A549 (cell line): ENCODE measurements at regions not wholly inside any gene's neighbourhood (a gene's known extent, or its start where the extent isn't known, plus 50 kb on each side); places are given as distances from the start of the nearest gene placed in this dataset.
A peak's percentile ranks its signal among the peaks of the same experiment; 100 is the strongest.

Source experiments
- ATAC-seq, 2 experiments: fragments of 200-7000 bp in 1 of 2; fragments of >200 bp in 1 of 2; cut with Nextera tagmentation in 1 of 2; cut with Tn5 transposase in 1 of 2; 3 replicates each; pipeline versions ENCODE4 v1.8.0 to v1.9.1; 2018 to 2020; ENCODE audit warnings: mild to moderate bottlenecking in 1 of 2, moderate library complexity in 1 of 2
- CTCF ChIA-PET: fragments of 300-600 bp; sonication (Branson Sonifier 250); formaldehyde crosslinking; extraction: SDS; loops from one replicate; lab custom pipeline; 2021; ENCODE audit warnings: antibody characterized with exemption, inconsistent platforms; lab: Yijun Ruan, JAX
- POLR2A ChIA-PET: fragments of 350-600 bp; formaldehyde crosslinking; extraction: SDS; loops from one replicate; lab custom pipeline; 2021; ENCODE audit warnings: antibody characterized with exemption, inconsistent platforms; lab: Yijun Ruan, JAX
- DNase-seq, 2 experiments: peaks; one replicate each; pipeline versions ENCODE4 v3.0.0 to v3.0.0-alpha.2; 2011 to 2016; ENCODE audit warnings: low read depth in 1 of 2, low spot score in 1 of 2
- FAIRE-seq: peaks from 2 replicates; lab custom pipeline; 2011; peaks lifted over from hg19 to GRCh38; lab: Jason Lieb, UNC
- H3K27ac ChIP-seq, 2 experiments: fragments of >200 bp; sonication (Bioruptor Twin); formaldehyde crosslinking; 3 replicates each; pipeline ENCODE4 v1.5.1; 2016 to 2017
- H3K4me1 ChIP-seq: fragments of >200 bp; sonication (Bioruptor Twin); formaldehyde crosslinking; 3 replicates; pipeline ENCODE4 v1.6.1; 2016
- H3K4me2 ChIP-seq: fragments of >200 bp; sonication (Bioruptor Twin); formaldehyde crosslinking; 3 replicates; pipeline ENCODE4 v1.6.1; 2016
- H3K4me3 ChIP-seq: fragments of >200 bp; sonication (Bioruptor Twin); formaldehyde crosslinking; 3 replicates; pipeline ENCODE4 v1.5.1; 2016
- H3K9me3 ChIP-seq: fragments of >200 bp; sonication (Bioruptor Twin); formaldehyde crosslinking; 3 replicates; pipeline ENCODE4 v1.6.1; 2016
- CHD2 ChIP-seq: fragments of 150-350 bp; IDR thresholded peaks from 2 replicates; pipeline ENCODE4 v1.6.1; 2014; ENCODE audit warnings: low read length; ENCODE audit not compliant: partially characterized antibody
- CHD4 ChIP-seq: fragments of 200-600 bp; sonication (generic); IDR thresholded peaks from 2 replicates; pipeline ENCODE4 v1.6.1; 2016; ENCODE audit warnings: antibody characterized with exemption, mild to moderate bottlenecking, borderline replicate concordance
- GATA3 ChIP-seq: IDR thresholded peaks from 2 replicates; pipeline ENCODE4 v1.6.1; 2012; ENCODE audit warnings: borderline replicate concordance
- HMGXB4 ChIP-seq: fragments of 250-450 bp; sonication (Bioruptor Pico); IDR thresholded peaks from 2 replicates; pipeline ENCODE4 v1.5.0; 2021; ENCODE audit warnings: mild to moderate bottlenecking, moderate library complexity, borderline replicate concordance
- HOXB5 ChIP-seq: fragments of 250-450 bp; sonication (Bioruptor Pico); IDR thresholded peaks from 2 replicates; pipeline ENCODE4 v1.5.0; 2020; ENCODE audit warnings: mild to moderate bottlenecking, moderate library complexity
- JUN ChIP-seq, 2 experiments: fragments of >200 bp; sonication (Bioruptor Twin); formaldehyde crosslinking; IDR thresholded peaks; 2 replicates in 1 of 2; 3 replicates in 1 of 2; pipeline ENCODE4 v1.6.1; 2016 to 2017
- MAFK ChIP-seq: fragments of 450-650 bp; IDR thresholded peaks from 2 replicates; pipeline ENCODE4 v1.6.1; 2014; ENCODE audit not compliant: partially characterized antibody
- MAZ ChIP-seq: fragments of 150-350 bp; IDR thresholded peaks from 2 replicates; pipeline ENCODE4 v1.6.1; 2014; ENCODE audit warnings: antibody characterized with exemption, low read depth, low read length, borderline replicate concordance
- PHF8 ChIP-seq: fragments of 200-600 bp; sonication (generic); IDR thresholded peaks from 2 replicates; pipeline ENCODE4 v1.6.1; 2016; ENCODE audit warnings: low read depth, mild to moderate bottlenecking, antibody characterized with exemption, moderate library complexity, borderline replicate concordance
- POLR2A ChIP-seq: IDR thresholded peaks from 2 replicates; pipeline ENCODE4 v1.6.1; 2012; ENCODE audit warnings: mild to moderate bottlenecking, low read length
- RARB ChIP-seq: fragments of 250-450 bp; sonication (Bioruptor Pico); IDR thresholded peaks from 2 replicates; pipeline ENCODE4 v1.8.0; 2021; ENCODE audit warnings: mild to moderate bottlenecking, moderate library complexity
- RCOR1 ChIP-seq: fragments of 150-350 bp; IDR thresholded peaks from 2 replicates; pipeline ENCODE4 v1.6.1; 2014; ENCODE audit warnings: antibody characterized with exemption, low read length, low read depth
- RNF2 ChIP-seq: fragments of 200-600 bp; sonication (generic); IDR thresholded peaks from 2 replicates; pipeline ENCODE4 v1.6.1; 2016; ENCODE audit warnings: low read depth, mild to moderate bottlenecking, antibody characterized with exemption, moderate library complexity, borderline replicate concordance
- SREBF2 ChIP-seq: fragments of 450-650 bp; IDR thresholded peaks from 2 replicates; pipeline ENCODE4 v1.6.1; 2014; ENCODE audit warnings: mild to moderate bottlenecking, moderate library complexity
- TP53 ChIP-seq: fragments of 250-450 bp; sonication (Bioruptor Pico); IDR thresholded peaks from 2 replicates; pipeline ENCODE4 v1.5.0; 2021; ENCODE audit warnings: mild to moderate bottlenecking, moderate library complexity
- ZC3H11A ChIP-seq: fragments of 450-650 bp; IDR thresholded peaks from 2 replicates; pipeline ENCODE4 v1.6.1; 2014; ENCODE audit warnings: antibody characterized with exemption, mild to moderate bottlenecking
- WGBS: methylation state at CpG from one replicate; pipeline ENCODE4 v1.1.6; 2017; ENCODE audit errors: missing lambda C conversion rate; 5-methylcytosine and 5-hydroxymethylcytosine counted together
- TF ChIP-seq, protein P1 (sequence below): fragments of 200-600 bp; sonication (generic); IDR thresholded peaks from 2 replicates; pipeline ENCODE4 v1.6.1; 2016; ENCODE audit warnings: antibody characterized with exemption, mild to moderate bottlenecking, moderate library complexity
- TF ChIP-seq, protein P2 (sequence below): fragments of >200 bp; sonication (Bioruptor Twin); formaldehyde crosslinking; IDR thresholded peaks from 3 replicates; pipeline ENCODE4 v1.5.1; 2016
- TF ChIP-seq, protein P3 (sequence below): fragments of 450-650 bp; IDR thresholded peaks from 2 replicates; pipeline ENCODE4 v1.6.1; 2014; ENCODE audit warnings: antibody characterized with exemption
- TF ChIP-seq, protein P4 (sequence below): IDR thresholded peaks from 2 replicates; pipeline ENCODE4 v1.6.1; 2012; ENCODE audit warnings: low read depth, borderline replicate concordance

DNA sequence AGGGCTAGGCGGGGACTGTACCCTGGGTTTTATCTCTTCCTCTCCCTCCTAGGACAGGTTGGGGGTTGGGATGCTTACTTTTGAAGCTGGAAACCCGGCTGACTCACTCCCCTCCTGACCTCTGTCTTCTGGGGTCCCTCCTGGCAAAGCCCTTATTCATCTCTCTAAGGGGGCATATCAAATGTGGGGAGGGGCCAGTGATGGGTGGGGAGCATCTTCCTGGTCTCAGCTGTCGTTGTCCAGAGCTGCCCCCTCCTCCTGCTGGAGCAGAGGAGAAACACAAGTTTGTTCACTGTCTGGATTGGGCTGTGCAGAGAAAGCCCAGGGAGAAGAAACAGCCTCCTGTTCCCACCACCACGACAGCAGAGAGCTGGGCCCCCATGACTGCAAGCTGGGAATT lies 85.8 kb downstream of the TNFAIP2 start:
- TF ChIP-seq ZC3H11A (no peak), GATA3 (no peak), POLR2A (no peak), MAZ (no peak), TP53 (CRISPR knock-in tag) (no peak), RNF2 (no peak), HOXB5 (CRISPR knock-in tag) (no peak), HMGXB4 (no peak), CHD2 (no peak), SREBF2 (no peak), CHD4 (no peak), RCOR1 (no peak), MAFK (no peak), RARB (no peak)
- TF ChIP-seq, protein P1, sequence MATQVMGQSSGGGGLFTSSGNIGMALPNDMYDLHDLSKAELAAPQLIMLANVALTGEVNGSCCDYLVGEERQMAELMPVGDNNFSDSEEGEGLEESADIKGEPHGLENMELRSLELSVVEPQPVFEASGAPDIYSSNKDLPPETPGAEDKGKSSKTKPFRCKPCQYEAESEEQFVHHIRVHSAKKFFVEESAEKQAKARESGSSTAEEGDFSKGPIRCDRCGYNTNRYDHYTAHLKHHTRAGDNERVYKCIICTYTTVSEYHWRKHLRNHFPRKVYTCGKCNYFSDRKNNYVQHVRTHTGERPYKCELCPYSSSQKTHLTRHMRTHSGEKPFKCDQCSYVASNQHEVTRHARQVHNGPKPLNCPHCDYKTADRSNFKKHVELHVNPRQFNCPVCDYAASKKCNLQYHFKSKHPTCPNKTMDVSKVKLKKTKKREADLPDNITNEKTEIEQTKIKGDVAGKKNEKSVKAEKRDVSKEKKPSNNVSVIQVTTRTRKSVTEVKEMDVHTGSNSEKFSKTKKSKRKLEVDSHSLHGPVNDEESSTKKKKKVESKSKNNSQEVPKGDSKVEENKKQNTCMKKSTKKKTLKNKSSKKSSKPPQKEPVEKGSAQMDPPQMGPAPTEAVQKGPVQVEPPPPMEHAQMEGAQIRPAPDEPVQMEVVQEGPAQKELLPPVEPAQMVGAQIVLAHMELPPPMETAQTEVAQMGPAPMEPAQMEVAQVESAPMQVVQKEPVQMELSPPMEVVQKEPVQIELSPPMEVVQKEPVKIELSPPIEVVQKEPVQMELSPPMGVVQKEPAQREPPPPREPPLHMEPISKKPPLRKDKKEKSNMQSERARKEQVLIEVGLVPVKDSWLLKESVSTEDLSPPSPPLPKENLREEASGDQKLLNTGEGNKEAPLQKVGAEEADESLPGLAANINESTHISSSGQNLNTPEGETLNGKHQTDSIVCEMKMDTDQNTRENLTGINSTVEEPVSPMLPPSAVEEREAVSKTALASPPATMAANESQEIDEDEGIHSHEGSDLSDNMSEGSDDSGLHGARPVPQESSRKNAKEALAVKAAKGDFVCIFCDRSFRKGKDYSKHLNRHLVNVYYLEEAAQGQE: no peak
- TF ChIP-seq, protein P2, sequence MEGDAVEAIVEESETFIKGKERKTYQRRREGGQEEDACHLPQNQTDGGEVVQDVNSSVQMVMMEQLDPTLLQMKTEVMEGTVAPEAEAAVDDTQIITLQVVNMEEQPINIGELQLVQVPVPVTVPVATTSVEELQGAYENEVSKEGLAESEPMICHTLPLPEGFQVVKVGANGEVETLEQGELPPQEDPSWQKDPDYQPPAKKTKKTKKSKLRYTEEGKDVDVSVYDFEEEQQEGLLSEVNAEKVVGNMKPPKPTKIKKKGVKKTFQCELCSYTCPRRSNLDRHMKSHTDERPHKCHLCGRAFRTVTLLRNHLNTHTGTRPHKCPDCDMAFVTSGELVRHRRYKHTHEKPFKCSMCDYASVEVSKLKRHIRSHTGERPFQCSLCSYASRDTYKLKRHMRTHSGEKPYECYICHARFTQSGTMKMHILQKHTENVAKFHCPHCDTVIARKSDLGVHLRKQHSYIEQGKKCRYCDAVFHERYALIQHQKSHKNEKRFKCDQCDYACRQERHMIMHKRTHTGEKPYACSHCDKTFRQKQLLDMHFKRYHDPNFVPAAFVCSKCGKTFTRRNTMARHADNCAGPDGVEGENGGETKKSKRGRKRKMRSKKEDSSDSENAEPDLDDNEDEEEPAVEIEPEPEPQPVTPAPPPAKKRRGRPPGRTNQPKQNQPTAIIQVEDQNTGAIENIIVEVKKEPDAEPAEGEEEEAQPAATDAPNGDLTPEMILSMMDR: no peak
- TF ChIP-seq, protein P3, sequence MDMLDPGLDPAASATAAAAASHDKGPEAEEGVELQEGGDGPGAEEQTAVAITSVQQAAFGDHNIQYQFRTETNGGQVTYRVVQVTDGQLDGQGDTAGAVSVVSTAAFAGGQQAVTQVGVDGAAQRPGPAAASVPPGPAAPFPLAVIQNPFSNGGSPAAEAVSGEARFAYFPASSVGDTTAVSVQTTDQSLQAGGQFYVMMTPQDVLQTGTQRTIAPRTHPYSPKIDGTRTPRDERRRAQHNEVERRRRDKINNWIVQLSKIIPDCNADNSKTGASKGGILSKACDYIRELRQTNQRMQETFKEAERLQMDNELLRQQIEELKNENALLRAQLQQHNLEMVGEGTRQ: no peak
- ChIA-PET CTCF (interaction anchor here (0.8 to 3.9 kb wide), 8 partner anchors 8 to 104 kb away, joined by 3 to 14 read pairs (median 4); no protein-coding TSS in a partner anchor), POLR2A (no interaction called here)
- no peak for FAIRE-seq
- peak overlapping the region; percentile 1; the same call in 2 of the 3 replicates for H3K4me2 ChIP-seq
- WGBS: 45% methylated on average over 4 of the region's 4 CpGs
- ATAC-seq: peak; percentile 70 to 91; a peak in 5 of 6 replicates
- H3K9me3 ChIP-seq: peaks cover 32% of the 10 kb centered on the region
- peak in 1 of 2 experiments; percentile 14 for DNase-seq
- H3K4me3 ChIP-seq: no peak overlapping the region
- peaks cover 17% of the 10 kb centered on the region for H3K4me1 ChIP-seq
- peak overlapping the region; percentile 39 to 73; a peak in 5 of 6 replicates for H3K27ac ChIP-seq

- DNase-seq: no peak
- Histone ChIP-seq H3K27ac (peak overlapping the region; percentile 39 to 73; a peak in 5 of 6 replicates), H3K4me2 (peak overlapping the region; percentile 1; the same call in 2 of the 3 replicates), H3K4me3 (no peak overlapping the region), H3K9me3 (peaks cover 27% of the 10 kb centered on the region), H3K4me1 (peaks cover 17% of the 10 kb centered on the region)
- ChIA-PET CTCF (interaction anchor here (1.3 to 3.9 kb wide), 6 partner anchors 8 to 105 kb away, joined by 3 to 14 read pairs (median 4); no protein-coding TSS in a partner anchor), POLR2A (no interaction called here)
- WGBS: 88% methylated on average over 3 of the region's 3 CpGs
- FAIRE-seq: no peak
- peak; percentile 31 to 35; a peak in 3 of 6 replicates for ATAC-seq
- TF ChIP-seq, protein P4, sequence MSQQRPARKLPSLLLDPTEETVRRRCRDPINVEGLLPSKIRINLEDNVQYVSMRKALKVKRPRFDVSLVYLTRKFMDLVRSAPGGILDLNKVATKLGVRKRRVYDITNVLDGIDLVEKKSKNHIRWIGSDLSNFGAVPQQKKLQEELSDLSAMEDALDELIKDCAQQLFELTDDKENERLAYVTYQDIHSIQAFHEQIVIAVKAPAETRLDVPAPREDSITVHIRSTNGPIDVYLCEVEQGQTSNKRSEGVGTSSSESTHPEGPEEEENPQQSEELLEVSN: no peak
- no peak for TF ChIP-seq PHF8
- no peak for TF ChIP-seq JUN (IDR thresholded peaks at IDR 0.05)
- no peak for TF ChIP-seq CHD2
These were observed 86.2 kb downstream of the TNFAIP2 start for GRCh38 chr14:103209506-103209905.
